HG03060 (cell line): ENCODE measurements at regions not wholly inside any gene's neighbourhood (a gene's known extent, or its start where the extent isn't known, plus 50 kb on each side); places are given as distances from the start of the nearest gene placed in this dataset.
A peak's percentile ranks its signal among the peaks of the same experiment; 100 is the strongest.

Experiments
- ATAC-seq: cut with Tn5 transposase; IDR thresholded peaks from one replicate; pipeline ENCODE4 v1.9.1; 2021; ENCODE audit warnings: low read depth, moderate number of reproducible peaks; ENCODE audit not compliant: unreplicated experiment

DNA sequence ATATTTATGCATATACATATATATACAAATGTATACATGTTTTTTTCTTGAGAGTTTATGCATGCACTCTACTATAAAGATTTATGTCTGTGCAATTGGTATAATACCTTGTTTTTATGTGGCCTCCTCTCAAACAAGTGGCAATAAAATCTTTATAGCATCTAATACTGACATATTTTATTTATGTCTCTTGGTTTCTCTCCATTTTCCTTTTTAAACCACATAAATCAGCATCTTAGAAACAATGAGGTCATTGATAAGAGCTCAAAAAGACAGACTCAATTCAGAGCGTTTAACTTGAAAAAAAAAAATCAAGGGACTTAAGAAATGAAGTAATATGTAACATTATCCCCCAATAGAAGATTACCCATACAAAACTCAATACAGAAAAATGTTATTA is 1442.2 kb upstream of the ALCAM start:
- ATAC-seq: no peak

DNA sequence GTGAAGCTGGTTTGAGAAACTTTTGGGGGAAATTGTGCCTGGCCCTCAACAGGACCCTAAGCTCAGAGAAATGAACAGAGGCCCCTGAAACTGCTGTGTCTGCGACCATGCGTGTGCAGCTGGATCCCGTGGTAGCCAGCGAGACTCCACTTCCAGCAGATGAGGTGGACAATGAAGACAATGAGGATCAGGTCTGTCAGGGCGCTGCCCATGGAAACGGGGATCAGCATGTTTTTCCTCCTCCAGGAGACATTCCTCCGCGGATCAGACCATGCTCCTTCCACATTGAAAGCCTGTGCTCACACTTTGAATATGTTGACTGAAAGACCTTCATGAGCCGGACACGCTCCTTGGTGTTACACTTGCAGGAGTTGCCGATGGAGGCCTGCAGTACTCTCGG is 1439.8 kb upstream of the ALCAM start:
- ATAC-seq: no peak

DNA sequence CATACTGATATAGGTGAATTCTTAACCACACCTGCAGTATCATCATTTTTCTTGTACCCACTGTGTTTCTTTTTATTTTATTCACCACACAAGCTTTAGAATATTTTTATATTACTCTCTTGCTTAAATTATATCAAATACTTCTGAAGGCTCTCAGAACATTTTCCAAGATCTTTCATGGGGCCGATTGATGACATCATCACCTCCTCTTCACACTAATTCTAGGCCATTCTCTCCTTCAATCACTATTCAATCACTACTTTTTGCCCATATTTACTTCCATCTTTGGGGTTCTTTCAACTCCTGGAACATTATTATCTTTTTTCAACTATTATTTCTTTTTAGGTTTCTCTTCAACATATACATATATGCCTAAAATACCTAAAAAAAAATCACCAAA is 1438.8 kb upstream of the ALCAM start:
- no peak for ATAC-seq

DNA sequence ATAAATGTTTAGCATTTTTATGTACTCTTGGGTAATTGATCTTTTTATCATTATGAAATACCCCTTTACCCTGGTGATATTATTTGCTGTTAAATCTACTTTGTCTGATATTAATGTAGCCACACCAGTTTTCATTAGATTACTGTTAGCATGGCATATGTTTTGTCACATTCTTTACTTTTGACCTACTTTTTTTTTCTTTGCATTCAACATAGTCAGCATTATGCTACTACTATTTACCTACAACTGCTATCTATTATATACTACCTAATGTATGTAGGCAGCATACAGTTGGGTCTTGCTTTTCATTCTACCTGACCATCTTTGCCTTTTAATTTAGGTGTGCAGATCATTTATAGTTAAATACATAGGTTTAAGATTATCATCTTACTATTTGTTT is 1429.6 kb upstream of the ALCAM start:
- ATAC-seq: no peak

DNA sequence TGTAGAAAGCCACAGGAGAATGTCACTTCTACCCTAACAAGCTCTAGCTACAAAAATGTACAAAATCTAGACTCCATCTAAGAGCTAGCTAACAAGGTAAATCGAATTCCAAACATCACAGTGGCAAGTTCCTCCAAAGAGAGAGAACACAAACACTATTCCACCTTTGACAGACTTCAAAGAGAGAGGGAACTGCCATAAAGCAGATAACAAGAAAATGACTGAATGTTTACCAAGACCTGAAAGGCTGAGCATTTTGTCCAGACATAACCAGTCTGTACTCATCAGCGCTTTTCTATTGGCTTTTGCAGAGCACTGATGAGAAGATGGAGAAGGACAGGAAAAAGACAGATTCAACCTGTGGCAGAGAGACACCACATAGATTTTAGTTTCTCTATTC is 1419.6 kb upstream of the ALCAM start:
- no peak for ATAC-seq

DNA sequence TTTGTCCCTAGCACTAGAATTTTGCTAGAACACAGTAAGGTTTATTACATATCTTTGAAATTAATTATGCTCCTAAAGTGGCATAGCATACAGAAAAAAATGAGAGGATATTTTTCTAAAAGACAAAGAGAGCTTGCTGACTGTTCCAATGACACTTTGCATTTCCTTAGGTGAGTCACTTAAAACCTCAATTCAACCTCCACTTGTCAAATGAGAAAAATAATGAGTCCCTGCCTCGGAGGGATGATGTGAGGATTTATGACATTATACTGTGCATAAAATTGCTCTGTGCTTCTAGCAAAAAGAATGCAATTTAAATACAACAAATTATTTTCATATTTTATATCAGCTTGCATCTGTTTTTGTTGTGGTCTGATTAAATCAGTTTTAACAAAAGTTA is 1417.0 kb upstream of the ALCAM start:
- no peak for ATAC-seq

DNA sequence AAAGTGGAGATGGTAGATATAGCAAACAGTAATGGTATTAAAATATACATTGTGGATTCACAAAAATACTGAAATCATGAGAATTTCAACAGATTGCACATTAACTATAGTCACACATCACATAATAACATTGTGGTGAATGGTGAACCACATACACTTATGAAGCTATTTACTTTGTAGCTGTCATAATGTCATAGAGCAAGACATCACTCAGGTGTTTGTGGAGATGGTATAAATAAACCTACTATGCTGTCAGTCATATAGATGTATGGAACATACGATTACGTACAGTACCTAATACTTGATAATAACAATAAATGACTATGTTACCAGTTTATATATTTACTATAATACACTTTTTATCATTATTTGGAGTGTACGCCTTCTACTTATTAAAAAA is 1416.0 kb upstream of the ALCAM start:
- ATAC-seq: no peak

DNA sequence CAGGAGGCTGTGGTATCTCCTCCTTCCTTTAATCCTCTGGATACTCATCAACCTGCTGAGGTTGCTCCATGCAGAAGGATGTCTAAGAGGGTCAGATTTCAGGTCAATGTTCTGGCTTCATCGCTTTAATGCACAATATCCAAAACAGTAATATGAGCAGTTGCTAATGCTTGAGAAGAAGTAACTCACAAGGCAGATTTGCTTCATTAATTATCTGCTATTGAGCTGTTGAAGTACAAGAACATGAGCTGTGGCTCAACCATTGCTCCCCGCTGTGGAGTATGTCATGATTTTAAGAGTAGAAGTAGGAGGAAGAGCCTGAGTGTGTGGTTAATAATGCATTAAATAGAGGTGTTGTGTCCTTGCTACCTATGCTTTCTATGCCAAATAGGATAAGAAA is 1412.9 kb upstream of the ALCAM start:
- no peak for ATAC-seq

DNA sequence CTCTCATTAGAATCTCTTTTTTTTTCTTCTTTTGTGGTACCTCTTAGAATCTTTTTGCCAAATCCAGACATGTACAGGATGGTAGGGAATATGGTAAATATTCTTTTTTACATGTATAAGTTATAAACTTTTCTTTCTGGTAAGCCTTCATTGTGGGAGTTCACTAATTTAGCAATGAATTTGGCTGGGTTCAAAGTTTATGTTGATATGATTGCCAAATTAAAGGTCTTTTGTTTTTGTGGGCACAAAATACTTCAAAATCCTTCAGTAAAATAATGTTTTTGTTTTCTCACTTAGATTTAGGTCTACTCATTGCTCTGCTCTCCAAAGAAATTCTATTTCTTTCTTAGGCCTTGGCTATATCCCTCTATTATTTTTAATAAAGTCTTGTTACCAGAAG is 1405.9 kb upstream of the ALCAM start:
- ATAC-seq: no peak

DNA sequence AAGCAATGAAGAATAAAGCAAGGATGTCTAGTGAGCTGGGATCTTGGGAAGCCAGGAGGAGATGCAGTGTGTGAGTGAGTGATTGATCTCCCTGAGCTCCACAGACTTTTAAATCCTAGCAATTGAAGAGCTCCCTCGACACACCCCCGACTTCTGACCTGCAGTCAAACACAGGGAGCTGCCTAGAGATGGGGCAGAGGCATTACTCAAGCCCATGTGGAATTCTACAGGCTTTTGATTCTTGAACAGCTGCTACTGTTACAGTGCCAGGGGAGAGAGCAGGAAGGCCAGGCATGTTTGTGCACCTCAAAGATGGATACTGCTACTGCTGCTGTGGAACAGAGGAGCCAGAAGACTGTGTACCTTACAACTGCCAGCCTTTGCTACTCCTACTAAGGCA is 1403.1 kb upstream of the ALCAM start:
- ATAC-seq: no peak

DNA sequence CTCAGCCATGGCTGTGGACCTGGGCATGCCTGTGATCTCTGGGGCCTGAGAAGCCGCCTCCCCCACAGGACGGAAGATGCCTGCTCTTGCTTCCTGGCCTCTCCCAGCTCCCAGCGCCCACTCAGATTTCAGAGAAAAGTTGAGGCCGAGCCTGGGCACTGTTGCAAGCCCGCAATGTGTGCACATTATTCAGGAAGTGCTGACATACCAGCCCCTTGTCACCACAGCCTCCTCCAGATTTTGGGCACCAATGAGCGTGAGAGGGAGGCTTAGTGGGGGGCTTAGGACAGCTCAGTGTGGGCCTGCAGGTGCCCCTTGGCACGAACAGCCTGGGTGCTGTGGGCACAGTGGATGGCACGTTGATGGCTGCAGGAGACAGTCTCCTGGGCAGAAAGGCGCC is 1400.9 kb upstream of the ALCAM start:
- ATAC-seq: no peak

DNA sequence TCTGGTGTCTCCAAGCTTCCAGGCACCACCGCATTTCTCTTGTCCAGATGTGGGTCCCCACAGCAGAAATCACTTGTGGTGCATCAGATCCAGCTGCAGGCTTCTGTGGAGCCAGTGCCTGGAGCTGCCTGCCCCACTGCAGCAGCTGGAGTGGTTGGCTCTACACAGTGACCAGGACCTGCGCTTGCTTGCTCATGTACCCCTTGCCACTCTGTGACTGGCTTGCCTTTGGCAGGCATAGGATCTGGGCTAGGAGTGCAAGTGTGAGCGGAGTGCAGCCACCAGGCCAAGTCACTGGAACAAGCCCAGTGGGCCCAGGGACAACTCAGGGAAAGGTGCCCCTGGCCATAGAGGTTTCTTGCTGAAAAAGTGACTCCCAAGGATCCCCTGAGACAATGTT is 1400.0 kb upstream of the ALCAM start:
- ATAC-seq: no peak

DNA sequence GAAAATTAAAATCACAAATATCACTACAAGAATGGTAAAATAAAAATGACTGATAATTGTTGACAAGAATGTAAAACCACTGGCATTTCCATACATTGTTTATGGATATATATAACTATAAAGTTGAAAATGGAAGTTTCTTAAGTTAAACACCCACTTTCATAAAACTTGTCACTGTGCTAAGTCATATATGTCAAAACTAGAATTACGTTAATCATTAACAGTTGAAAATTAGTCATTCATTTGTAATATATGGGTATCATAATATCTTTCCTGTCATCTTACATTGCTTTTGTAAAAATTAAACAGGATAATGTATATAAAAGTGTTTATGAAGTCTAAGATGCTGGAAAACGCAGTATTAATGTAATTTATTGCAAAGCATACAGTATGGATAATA is 1398.6 kb upstream of the ALCAM start:
- ATAC-seq: peak; percentile 29

DNA sequence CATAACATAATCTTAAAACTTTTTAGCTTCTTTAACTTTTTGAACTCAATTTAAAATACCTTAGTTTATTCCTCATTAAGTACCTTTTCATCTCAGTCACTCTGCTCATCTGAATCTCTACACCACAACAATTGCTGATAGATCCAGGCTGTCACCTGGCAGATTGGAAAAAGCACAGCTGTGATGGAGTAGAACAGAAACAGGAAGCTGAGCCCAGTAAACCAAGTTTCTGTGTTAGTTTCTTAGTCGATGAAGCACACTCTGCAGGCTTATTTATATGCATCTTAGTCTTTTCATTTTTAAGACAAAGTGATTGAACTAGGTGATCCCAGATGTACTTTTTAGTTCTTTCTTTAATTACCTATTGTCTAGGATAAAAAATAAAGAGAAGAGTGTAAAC is 1398.0 kb upstream of the ALCAM start:
- peak; percentile 68 for ATAC-seq

DNA sequence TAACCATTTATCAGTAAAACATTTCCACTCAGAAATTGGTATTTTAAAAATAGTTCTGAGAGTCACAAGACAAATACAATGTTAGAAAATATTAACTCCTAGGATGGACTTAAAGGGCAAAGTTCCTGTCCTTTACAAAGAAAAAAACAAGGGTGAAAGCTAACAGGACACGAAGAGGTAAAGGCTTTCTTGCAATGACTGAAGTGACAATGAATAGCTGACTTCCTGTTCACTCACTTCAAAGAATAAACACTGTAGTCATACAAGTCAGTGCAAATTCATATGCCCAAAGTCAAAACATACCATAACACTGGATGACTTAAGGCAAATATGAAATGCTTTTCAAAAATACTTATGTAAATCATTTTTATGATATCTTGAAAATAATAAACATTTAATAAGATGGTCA is 1389.8 kb upstream of the ALCAM start:
- ATAC-seq: no peak

DNA sequence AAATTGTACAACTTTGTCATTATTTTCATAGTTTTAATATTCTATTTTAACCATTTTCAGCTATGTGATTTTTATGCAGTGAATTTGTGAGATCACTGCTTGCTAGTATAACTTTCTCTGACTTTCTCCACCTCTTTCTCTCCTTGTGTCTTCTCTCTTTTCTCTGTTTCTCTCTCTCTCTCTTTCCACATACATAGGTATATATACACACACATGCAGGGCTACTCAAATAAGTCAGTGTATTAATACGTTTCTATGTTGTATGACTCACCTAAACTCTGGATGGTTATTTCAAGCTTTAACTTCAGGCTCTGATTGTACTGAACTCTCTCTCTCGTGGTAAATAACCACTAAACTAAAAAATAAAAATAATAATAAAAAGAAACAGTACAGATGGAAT is 1389.3 kb upstream of the ALCAM start:
- ATAC-seq: no peak

DNA sequence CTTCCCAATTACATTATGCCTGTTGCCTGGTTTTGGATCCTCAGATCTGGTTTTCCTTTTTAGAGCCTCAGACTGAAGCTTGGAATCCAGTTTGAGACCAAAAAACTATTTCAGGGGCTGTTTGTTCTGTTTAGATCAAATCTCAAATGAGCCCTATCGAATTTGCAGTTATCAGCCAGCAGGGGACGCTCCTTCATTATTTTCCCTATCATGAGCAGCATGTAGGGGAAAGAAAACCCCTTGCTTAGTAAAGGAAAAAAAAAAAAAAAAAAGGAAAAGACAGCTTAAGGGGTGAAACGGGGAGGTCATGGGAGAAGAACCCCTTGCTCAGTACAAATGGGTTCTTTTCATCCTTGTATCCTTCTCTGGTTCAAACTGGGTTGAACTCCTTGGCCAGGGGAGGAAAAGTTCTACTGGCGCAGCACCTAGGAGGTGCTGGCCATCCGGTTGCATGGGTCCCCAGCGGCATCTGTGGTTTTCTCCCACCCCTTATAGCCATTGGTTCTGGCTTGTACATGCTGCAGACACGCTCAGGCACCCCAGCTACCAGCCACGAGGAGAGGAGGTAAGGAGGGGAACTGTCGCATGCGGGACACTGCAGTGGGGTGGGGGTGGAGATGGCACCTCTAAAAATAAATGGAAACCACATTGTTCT is 1375.1 kb upstream of the ALCAM start:
- no peak for ATAC-seq

DNA sequence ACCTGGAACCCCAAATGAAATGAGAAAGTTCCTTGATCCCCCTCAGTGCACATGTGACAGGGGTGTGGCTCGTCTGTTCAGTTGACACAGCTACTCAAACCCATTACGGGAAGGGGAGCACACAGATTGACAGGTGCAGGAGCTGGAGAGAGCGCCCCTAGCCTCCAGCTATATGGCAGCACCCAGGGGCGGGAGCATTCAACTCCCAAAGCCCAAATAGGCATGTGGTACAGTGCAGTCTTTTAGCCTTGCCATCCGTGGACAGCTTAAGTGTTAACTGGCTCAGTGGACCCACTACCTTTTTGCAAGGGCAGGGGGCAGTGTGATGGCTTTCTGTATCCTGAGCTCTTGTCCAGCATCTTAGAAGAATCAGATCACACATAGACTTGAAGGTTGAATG is 1374.2 kb upstream of the ALCAM start:
- no peak for ATAC-seq

DNA sequence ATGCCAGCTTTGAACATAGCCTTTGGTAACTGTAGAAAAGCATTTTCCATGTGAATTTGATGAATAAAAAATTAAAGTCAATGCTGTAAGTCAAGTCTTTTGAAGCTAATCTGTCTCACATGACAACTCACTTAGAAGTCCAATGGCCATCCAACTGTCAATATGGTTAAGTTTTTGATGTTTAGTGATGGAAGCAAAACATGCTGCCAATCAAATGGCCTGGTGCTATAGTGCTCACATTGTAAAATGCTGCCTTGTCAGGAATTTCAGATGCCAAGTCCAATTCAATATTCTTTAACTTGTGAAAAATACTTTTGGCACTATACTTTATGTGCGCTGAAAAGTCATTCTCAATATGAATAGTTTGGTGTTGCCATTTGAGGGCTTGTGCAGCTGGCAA is 1361.8 kb upstream of the ALCAM start:
- no peak for ATAC-seq

DNA sequence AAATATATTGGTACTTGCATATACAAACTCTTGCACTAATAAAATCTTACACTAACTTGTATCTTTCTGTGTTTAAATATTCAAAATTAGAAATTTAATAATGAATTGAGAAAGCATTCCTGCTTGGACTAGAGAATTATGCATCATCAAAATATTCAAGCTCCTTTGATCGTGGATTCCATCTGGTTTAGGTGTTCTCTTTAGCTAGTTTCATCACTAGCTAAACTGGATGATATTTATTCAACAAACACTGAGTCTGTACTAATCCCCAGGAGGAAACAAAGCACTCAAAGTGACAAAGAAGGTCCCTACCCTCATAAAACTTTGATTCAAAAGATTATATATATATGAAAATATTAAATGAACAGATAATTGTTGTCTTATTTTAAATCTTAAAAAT is 1360.9 kb upstream of the ALCAM start:
- no peak for ATAC-seq

DNA sequence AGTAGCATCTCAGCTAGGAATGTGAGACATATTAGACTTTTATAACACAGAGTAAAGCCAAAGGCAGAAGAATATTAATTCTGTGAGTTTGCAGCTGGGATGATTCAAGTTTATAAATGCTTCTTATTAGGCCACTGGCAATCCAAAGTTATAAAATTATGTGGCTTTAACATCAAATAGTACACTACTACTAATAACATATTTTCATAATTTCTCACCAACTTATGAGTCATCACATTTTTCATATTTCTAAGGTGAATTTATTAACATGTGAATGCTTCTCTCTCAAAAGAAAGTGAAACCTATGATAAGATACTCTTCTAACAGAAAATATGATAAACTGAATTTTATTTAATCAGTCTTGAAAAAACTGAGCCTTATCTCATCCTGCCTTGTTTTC is 1348.2 kb upstream of the ALCAM start:
- ATAC-seq: no peak

DNA sequence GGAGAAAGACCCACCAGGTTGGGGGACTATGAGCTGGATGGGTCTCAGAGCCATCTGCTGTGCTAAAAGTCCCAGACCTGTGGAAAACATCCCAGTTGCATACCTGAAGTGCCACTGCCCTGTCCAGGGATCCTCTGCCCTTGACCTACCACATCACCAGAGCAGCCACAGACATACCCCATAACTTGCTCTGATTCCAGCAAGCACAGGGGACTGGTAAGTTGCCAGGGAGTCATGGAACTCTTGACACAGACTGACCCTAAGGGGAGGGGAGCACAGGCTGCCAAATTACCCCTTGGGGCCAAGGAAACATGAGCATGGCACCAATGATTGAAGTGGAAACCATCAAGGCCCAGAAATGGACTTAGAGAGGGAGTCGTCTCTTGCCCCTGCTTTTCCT is 1335.1 kb upstream of the ALCAM start:
- ATAC-seq: no peak

DNA sequence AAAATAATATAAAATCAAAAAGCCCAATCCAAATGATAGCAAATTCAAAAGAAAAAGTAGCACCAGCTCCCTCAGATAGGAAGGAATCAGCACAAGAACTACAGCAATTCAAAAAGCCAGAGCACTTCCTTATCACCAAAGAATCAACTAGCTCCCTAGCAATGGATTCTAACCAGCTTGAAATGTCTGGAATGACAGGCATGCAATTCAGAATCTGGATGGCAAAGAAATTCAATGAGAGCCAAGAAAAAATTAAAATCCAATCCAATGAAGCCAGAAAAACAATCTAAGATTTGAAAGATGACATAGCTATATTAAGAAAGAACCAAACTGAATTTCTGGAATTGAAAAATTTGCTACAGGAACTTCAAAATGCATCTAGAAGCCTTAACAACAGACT is 1334.4 kb upstream of the ALCAM start:
- no peak for ATAC-seq
